Neural cell (in vitro differentiated cells): ENCODE measurements at regions not wholly inside any gene's neighbourhood (a gene's known extent, or its start where the extent isn't known, plus 50 kb on each side); places are given as distances from the start of the nearest gene placed in this dataset.

Experiments used
- H2AFZ ChIP-seq: fragments of 200-600, 300-800 bp; sonication (generic), shearing (Covaris generic); 2 replicates; pipeline ENCODE4 v1.6.0; 2014; ENCODE audit warnings: low read depth, mild to moderate bottlenecking, antibody characterized with exemption, low read length, moderate library complexity
- H3F3A ChIP-seq: fragments of 200-600 bp; shearing (Covaris generic); 2 replicates; pipeline ENCODE4 v1.6.1; 2016; ENCODE audit warnings: mild to moderate bottlenecking, moderate library complexity, mixed read lengths, antibody characterized with exemption, low read length; ENCODE audit not compliant: insufficient read depth, poor library complexity, severe bottlenecking
- H3K27ac ChIP-seq: fragments of 200-600, 300-800 bp; sonication (generic), shearing (Covaris generic); 2 replicates; pipeline ENCODE4 v1.5.1; 2014; ENCODE audit warnings: mild to moderate bottlenecking, low read length, moderate library complexity
- H3K27me3 ChIP-seq: fragments of 300-800, 200-600 bp; sonication (generic), shearing (Covaris generic); 2 replicates; pipeline ENCODE4 v1.6.0; 2014; ENCODE audit warnings: mild to moderate bottlenecking, low read depth, low read length, moderate library complexity; ENCODE audit not compliant: insufficient read depth
- H3K36me3 ChIP-seq: fragments of 300-800, 200-600 bp; sonication (generic), shearing (Covaris generic); 2 replicates; pipeline ENCODE4 v1.5.1; 2014; ENCODE audit warnings: mild to moderate bottlenecking, antibody characterized with exemption, low read length, moderate library complexity; ENCODE audit not compliant: insufficient read depth
- H3K4me2 ChIP-seq: fragments of 300-800, 200-600 bp; sonication (generic), shearing (Covaris generic); 2 replicates; pipeline ENCODE4 v1.6.0; 2014; ENCODE audit warnings: mild to moderate bottlenecking, low read length
- H3K4me3 ChIP-seq: fragments of 300-800, 200-600 bp; sonication (generic), shearing (Covaris generic); 2 replicates; pipeline ENCODE4 v1.5.1; 2014; ENCODE audit warnings: mild to moderate bottlenecking, low read length, moderate library complexity
- H3K79me2 ChIP-seq: fragments of 200-600 bp; shearing (Covaris generic); replicated peaks from 2 replicates; pipeline ENCODE4 v1.6.0; 2014; ENCODE audit warnings: mild to moderate bottlenecking, low read length, moderate library complexity; ENCODE audit not compliant: insufficient read depth
- H3K9ac ChIP-seq: fragments of 300-800, 200-600 bp; sonication (generic), shearing (Covaris generic); 2 replicates; pipeline ENCODE4 v1.6.1; 2016; ENCODE audit warnings: mild to moderate bottlenecking, low read length, mixed read lengths
- H3K9me2 ChIP-seq: fragments of 200-600 bp; shearing (Covaris generic); 2 replicates; pipeline ENCODE4 v1.6.1; 2016; ENCODE audit warnings: mild to moderate bottlenecking, low read length, mixed read lengths; ENCODE audit not compliant: insufficient read depth
- H3K9me3 ChIP-seq: fragments of 200-600, 300-800 bp; sonication (generic), shearing (Covaris generic); 2 replicates; pipeline ENCODE4 v1.6.1; 2016; ENCODE audit warnings: mild to moderate bottlenecking, mixed run types, low read length, moderate library complexity, mixed read lengths
- H4K20me1 ChIP-seq: fragments of 200-600 bp; shearing (Covaris generic); 2 replicates; pipeline ENCODE4 v1.6.1; 2016; ENCODE audit warnings: mild to moderate bottlenecking, mixed run types; ENCODE audit not compliant: insufficient read depth
- EP300 ChIP-seq: fragments of 450-650 bp; conservative IDR thresholded peaks from 2 replicates; pipeline ENCODE4 v1.6.1; 2014; ENCODE audit warnings: antibody characterized with exemption, mild to moderate bottlenecking, moderate library complexity; ENCODE audit not compliant: poor library complexity, severe bottlenecking
- MXI1 ChIP-seq: fragments of 450-650 bp; conservative IDR thresholded peaks from 2 replicates; pipeline ENCODE4 v1.6.1; 2014; ENCODE audit warnings: antibody characterized with exemption, mild to moderate bottlenecking; ENCODE audit not compliant: poor library complexity, severe bottlenecking
- POLR2AphosphoS5 ChIP-seq: IDR thresholded peaks from 2 replicates; pipeline ENCODE4 v1.6.1; 2012
- REST ChIP-seq: IDR thresholded peaks from 2 replicates; pipeline ENCODE4 v1.6.1; 2012; ENCODE audit warnings: borderline replicate concordance
- SMC3 ChIP-seq: fragments of 450-650 bp; conservative IDR thresholded peaks from 2 replicates; pipeline ENCODE4 v1.6.1; 2014; ENCODE audit warnings: antibody characterized with exemption, mild to moderate bottlenecking, moderate library complexity; ENCODE audit not compliant: poor library complexity
- TF ChIP-seq, protein P1 (sequence below): fragments of 450-650 bp; IDR thresholded peaks from 2 replicates; pipeline ENCODE4 v1.5.1; 2014; ENCODE audit warnings: antibody characterized with exemption, mild to moderate bottlenecking, moderate library complexity; ENCODE audit not compliant: poor library complexity, severe bottlenecking

DNA sequence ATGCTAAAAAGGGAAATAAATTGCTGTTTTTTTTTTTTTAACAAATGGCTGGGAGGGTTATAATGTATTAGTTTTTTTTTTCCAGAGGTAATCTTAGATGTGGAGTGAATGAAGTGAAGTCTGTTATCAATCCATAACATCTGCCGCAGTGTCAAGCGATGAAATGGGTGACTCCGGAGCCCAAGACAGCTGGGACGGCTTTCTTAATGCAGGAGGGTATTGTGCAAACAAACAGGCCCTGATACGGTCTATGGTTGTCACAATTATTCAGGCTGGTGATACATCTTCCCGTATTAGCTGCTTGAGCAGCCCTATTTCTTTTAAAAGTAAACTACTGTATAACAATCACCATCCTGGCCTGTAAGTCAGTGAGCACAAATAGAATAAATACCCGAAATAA is 1231.2 kb downstream of the GATA3 start:
- Histone ChIP-seq H3K9ac (no peak overlapping the region), H3K79me2 (no peaks in the 10 kb centered on the region), H3K36me3 (no peaks in the 10 kb centered on the region), H3K27ac (no peak overlapping the region), H4K20me1 (no peaks in the 10 kb centered on the region), H2AFZ (no peak overlapping the region), H3K27me3 (no peaks in the 10 kb centered on the region), H3K9me3 (no peaks in the 10 kb centered on the region), H3F3A (no peaks in the 10 kb centered on the region), H3K4me2 (no peak overlapping the region), H3K4me3 (no peak overlapping the region), H3K9me2 (no peaks in the 10 kb centered on the region)
- TF ChIP-seq REST: no peak
- TF ChIP-seq, protein P1, sequence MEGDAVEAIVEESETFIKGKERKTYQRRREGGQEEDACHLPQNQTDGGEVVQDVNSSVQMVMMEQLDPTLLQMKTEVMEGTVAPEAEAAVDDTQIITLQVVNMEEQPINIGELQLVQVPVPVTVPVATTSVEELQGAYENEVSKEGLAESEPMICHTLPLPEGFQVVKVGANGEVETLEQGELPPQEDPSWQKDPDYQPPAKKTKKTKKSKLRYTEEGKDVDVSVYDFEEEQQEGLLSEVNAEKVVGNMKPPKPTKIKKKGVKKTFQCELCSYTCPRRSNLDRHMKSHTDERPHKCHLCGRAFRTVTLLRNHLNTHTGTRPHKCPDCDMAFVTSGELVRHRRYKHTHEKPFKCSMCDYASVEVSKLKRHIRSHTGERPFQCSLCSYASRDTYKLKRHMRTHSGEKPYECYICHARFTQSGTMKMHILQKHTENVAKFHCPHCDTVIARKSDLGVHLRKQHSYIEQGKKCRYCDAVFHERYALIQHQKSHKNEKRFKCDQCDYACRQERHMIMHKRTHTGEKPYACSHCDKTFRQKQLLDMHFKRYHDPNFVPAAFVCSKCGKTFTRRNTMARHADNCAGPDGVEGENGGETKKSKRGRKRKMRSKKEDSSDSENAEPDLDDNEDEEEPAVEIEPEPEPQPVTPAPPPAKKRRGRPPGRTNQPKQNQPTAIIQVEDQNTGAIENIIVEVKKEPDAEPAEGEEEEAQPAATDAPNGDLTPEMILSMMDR: no peak
- TF ChIP-seq POLR2AphosphoS5: no peak

- H3K9me3 ChIP-seq: no peaks in the 10 kb centered on the region
- no peak for TF ChIP-seq MXI1
- TF ChIP-seq REST: no peak
- no peak for TF ChIP-seq SMC3
- TF ChIP-seq, protein P1: no peak
- no peak for TF ChIP-seq EP300
- no peak overlapping the region for H2AFZ ChIP-seq
- no peaks in the 10 kb centered on the region for H3K9me2 ChIP-seq
- no peak overlapping the region for H3K4me3 ChIP-seq
- no peak overlapping the region for H3K27ac ChIP-seq
- H4K20me1 ChIP-seq: no peaks in the 10 kb centered on the region
- H3K9ac ChIP-seq: no peak overlapping the region
- H3K36me3 ChIP-seq: no peaks in the 10 kb centered on the region
- H3K27me3 ChIP-seq: no peaks in the 10 kb centered on the region
- no peak overlapping the region for H3K4me2 ChIP-seq
- H3K79me2 ChIP-seq: no peaks in the 10 kb centered on the region
- H3F3A ChIP-seq: no peaks in the 10 kb centered on the region
These were observed 1235.3 kb downstream of the GATA3 start for GRCh38 chr10:9289811-9290210.
